ENCODE measurements at regions not wholly inside any gene's neighbourhood (a gene's known extent, or its start where the extent isn't known, plus 50 kb on each side); places are given as distances from the start of the nearest gene placed in this dataset.
A peak's percentile ranks its signal among the peaks of the same experiment; 100 is the strongest.

DNA sequence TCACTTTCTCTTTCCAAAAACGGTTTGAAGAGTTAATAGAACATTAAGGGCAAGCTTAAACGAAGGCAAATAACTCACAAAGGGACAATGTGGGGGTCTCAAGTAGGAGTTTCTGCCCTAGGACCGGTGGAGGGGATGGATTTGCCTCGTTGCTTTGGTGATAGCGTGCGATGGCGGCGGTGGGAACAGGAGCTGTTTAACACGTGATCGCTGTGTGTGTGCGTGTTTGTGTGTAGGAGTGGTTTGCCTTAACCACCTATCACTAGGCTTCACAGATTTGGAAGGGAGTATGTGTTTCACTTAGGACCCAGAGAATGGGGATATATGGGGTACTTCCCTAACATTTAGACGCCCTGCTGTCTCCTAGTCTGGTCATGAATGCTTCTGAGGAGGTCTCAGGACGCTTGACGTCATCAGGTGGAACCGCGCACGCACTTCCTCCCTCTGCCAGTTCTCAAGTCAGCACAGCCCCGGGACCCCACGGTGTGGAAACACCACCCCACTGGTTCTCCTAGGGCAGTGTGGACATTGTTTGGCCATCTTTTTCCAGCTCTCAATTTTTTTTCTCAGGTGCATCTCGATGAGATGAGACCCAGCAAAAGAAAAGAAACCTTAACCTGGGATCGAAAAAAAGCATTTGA is 231.2 kb downstream of the ATP23 start:
- in situ Hi-C loops (cut with HindIII; ENCODE audit: low pct_ligation_motif_present, low pct_unique_long_range_greater_than_20kb, low sequenced_read_pairs) = no loop called here
- no peak for DNase-seq

DNA sequence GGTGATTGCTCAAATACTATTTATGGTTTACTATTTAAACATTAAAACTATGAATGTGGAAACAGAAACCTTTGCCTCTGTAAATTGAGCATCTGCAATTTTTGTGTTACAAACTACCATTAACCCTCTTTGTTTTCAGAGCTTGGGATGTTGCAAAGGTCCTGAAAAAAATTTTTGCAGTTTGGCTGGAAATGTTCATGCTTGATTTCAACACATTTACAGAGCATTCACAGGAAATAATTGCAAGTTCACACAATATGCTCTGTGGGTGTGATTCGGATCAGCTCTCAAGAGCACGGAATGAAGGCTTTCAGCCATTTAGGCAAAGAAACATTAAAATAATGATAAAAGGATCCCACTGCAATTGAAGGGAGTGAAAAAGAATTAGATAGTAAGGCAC is 232.9 kb downstream of the ATP23 start:
- in situ Hi-C loops (cut with HindIII; ENCODE audit: low pct_ligation_motif_present, low pct_unique_long_range_greater_than_20kb, low sequenced_read_pairs) = no loop called here
- DNase-seq = no peak

GRCh38 chr12:58176296-58176869 is 235.0 kb downstream of the ATP23 start:
- in situ Hi-C loops (cut with HindIII; ENCODE audit: low pct_ligation_motif_present, low pct_unique_long_range_greater_than_20kb, low sequenced_read_pairs) = no loop called here
- peak; percentile 50 for DNase-seq

- DNase-seq = no peak
- in situ Hi-C loops (cut with HindIII; ENCODE audit: low pct_ligation_motif_present, low pct_unique_long_range_greater_than_20kb, low sequenced_read_pairs) = no loop called here
Measured at GRCh38 chr12:58177366-58177765, 236.0 kb downstream of the ATP23 start.

- in situ Hi-C loops (cut with HindIII; ENCODE audit: low pct_ligation_motif_present, low pct_unique_long_range_greater_than_20kb, low sequenced_read_pairs) = no loop called here
- no peak for DNase-seq
Measured at GRCh38 chr12:58184212-58184611, 242.8 kb downstream of the ATP23 start.

DNA sequence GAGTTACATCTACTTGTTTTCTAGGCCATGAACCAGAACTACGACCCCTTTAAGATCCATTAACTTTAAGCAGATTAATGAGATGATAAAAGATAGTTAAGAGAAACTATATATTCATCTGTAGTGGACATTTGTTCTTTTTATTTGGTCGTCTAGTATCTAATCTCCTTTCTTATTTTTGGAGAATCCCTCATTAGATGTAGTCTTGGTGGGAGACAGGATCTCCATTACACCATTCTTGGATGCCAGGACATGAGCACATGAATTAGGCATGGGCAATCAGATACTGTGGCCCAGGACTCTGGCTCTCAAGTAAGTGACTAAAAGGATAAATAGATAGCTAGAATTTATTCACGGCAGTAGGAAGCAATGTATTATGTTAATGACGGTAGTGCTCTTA is 245.0 kb downstream of the ATP23 start:
- in situ Hi-C loops (cut with HindIII; ENCODE audit: low pct_ligation_motif_present, low pct_unique_long_range_greater_than_20kb, low sequenced_read_pairs) = no loop called here

DNA sequence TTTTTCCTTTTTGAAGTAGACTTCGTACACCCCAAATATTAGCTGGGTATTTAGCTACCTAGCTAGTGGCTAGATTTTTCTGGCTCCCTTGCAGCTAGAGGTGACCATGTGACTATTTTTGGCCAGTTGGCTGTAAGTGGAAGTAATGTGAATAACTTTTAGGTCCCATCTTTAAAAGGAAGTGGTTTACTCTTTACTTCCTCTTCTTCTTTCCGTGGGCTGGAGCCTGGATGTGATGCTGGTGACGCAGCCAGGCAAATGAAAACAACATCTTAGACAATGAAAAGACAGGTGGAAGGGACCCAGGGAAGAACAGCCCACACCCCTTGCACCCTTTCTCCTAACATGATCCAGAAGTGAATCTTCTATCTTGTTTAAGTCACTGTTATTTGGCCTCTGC is 245.5 kb downstream of the ATP23 start:
- DNase-seq = no peak
- in situ Hi-C loops (cut with HindIII; ENCODE audit: low pct_ligation_motif_present, low pct_unique_long_range_greater_than_20kb, low sequenced_read_pairs) = no loop called here

More for the DNA sequence above, 245.0 kb downstream of the ATP23 start:
- DNase-seq = no peak

- in situ Hi-C loops (cut with HindIII; ENCODE audit: low pct_ligation_motif_present, low pct_unique_long_range_greater_than_20kb, low sequenced_read_pairs) = no loop called here
Measured at GRCh38 chr12:58189030-58189429, 247.7 kb downstream of the ATP23 start.

DNA sequence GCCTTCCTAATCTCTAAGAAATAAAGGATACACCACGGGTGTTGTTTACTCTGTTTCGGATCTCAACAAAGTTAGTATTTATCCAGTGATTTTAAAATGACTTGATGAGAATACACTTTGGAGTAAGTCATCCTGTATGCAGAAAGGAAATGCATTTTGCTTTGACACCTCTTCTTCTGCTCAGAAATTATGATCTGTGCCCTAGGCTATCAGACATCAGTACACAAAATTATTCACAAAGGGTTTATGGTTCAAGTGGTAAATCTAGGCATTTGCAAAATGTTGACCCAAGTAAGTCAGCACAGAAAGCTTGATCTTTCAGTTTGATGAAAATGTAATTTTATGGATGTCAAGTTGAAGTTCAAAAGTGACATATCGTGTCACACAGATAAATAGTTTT is 248.5 kb downstream of the ATP23 start:
- in situ Hi-C loops (cut with HindIII; ENCODE audit: low pct_ligation_motif_present, low pct_unique_long_range_greater_than_20kb, low sequenced_read_pairs) = no loop called here
- DNase-seq = no peak

More at GRCh38 chr12:58189030-58189429, 247.7 kb downstream of the ATP23 start:
- no peak for DNase-seq

GRCh38 chr12:58190618-58191017 is 249.3 kb downstream of the ATP23 start:
- in situ Hi-C loops (cut with HindIII; ENCODE audit: low pct_ligation_motif_present, low pct_unique_long_range_greater_than_20kb, low sequenced_read_pairs) = no loop called here

GRCh38 chr12:58196971-58197370 is 255.6 kb downstream of the ATP23 start:
- in situ Hi-C loops (cut with HindIII; ENCODE audit: low pct_ligation_motif_present, low pct_unique_long_range_greater_than_20kb, low sequenced_read_pairs) = no loop called here
- no peak for DNase-seq

More at GRCh38 chr12:58190618-58191017, 249.3 kb downstream of the ATP23 start:
- no peak for DNase-seq

- no peak for DNase-seq
- in situ Hi-C loops (cut with HindIII; ENCODE audit: low pct_ligation_motif_present, low pct_unique_long_range_greater_than_20kb, low sequenced_read_pairs) = no loop called here
Measured at GRCh38 chr12:58202933-58203718, 261.8 kb downstream of the ATP23 start.

DNA sequence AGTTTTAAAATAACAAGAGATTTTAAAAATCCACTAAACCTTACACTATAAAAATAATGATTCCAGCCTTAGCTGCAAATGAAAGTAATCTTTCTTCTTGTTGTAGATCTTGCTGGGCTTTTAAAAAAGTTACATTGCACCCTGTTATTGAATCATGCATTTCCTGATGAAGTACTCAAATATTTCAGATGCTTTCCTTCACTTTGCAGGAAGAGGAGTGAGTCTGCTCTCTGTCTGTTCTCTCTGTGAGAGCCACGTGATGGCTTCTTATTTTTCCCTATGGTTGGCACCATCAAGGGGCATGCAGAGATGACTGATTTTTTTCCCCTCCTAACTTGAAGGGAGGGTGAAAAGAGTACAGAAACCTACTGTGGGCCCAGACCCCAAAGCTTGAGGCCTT is 262.7 kb downstream of the ATP23 start:
- in situ Hi-C loops (cut with HindIII; ENCODE audit: low pct_ligation_motif_present, low pct_unique_long_range_greater_than_20kb, low sequenced_read_pairs) = no loop called here

GRCh38 chr12:58206876-58207275 is 265.5 kb downstream of the ATP23 start:
- DNase-seq = no peak
- in situ Hi-C loops (cut with HindIII; ENCODE audit: low pct_ligation_motif_present, low pct_unique_long_range_greater_than_20kb, low sequenced_read_pairs) = no loop called here

More for the DNA sequence above, 262.7 kb downstream of the ATP23 start:
- no peak for DNase-seq

- in situ Hi-C loops (cut with HindIII; ENCODE audit: low pct_ligation_motif_present, low pct_unique_long_range_greater_than_20kb, low sequenced_read_pairs) = no loop called here
- no peak for DNase-seq
Measured at GRCh38 chr12:58211211-58211610, 269.8 kb downstream of the ATP23 start.

DNA sequence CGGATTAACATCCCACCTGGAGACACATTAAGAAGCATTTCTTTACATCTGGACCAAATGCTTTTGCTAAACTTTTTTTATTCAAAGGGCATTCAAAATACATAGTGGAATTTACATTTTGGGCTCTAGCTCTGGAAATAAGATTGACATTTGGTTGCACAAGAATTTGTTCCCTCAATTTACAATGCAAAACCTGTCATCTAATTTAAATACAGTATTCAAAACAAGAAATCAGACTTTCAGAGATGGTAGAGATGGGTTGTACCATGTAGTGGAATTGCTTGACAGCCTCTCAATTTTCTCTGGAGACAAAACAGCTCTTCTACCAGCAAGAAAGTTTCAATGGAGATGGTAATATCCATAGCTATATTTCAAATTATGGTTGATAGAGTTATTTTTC is 275.8 kb downstream of the ATP23 start:
- no peak for DNase-seq
- in situ Hi-C loops (cut with HindIII; ENCODE audit: low pct_ligation_motif_present, low pct_unique_long_range_greater_than_20kb, low sequenced_read_pairs) = no loop called here

GRCh38 chr12:58224536-58225105 is 283.3 kb downstream of the ATP23 start:
- no peak for DNase-seq
- in situ Hi-C loops (cut with HindIII; ENCODE audit: low pct_ligation_motif_present, low pct_unique_long_range_greater_than_20kb, low sequenced_read_pairs) = no loop called here

GRCh38 chr12:58225203-58225877 is 284.0 kb downstream of the ATP23 start:
- in situ Hi-C loops (cut with HindIII; ENCODE audit: low pct_ligation_motif_present, low pct_unique_long_range_greater_than_20kb, low sequenced_read_pairs) = no loop called here
- no peak for DNase-seq

DNA sequence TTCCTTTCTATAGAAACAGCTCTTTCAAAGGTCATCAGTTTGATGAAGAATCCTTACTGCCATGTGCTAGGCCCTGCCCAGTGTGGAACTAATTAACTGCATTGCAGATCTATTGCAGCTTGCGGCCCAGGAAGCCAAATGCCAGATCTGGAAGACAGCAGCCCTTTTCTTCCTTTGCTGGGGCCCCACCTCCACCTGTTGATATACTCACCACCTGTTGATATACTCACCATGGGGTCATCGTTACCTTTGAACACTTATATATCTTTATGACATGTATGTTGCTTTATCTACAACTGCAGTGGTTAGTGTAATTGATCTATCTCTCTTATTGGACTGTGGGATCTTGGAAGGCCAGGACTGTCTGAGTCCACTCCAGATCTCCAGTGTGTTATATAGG is 292.5 kb downstream of the ATP23 start:
- in situ Hi-C loops (cut with HindIII; ENCODE audit: low pct_ligation_motif_present, low pct_unique_long_range_greater_than_20kb, low sequenced_read_pairs) = no loop called here
- DNase-seq = no peak

All from ACHN (cell line).